ENCODE measurements at regions not wholly inside any gene's neighbourhood (a gene's known extent, or its start where the extent isn't known, plus 50 kb on each side); places are given as distances from the start of the nearest gene placed in this dataset.

DNA sequence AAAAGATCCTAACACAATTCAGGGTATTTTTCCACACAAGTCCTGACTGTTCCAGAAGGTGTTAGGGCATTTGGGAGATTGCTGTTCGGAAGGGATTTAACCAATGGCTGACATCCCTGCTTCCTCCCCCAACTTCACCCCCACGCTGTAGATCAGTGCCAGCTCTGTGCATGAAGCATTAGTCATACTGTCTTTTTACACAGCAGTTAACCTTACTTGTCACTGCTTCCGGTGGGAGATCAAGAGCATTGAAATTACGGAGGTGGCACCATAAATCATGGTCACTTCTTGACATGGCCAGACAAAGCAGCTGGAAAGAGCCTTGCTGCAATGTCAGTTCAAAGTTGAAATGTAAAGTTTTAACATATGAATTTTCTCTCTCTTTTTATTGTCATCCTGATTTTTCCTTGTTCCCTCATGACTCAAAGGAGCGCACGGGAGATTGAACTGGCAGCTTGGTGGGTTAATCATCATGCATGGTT, 70.2 kb downstream of the HRH4 start:
- peak in 1 of 2 donors; percentile 94 for DNase-seq

DNA sequence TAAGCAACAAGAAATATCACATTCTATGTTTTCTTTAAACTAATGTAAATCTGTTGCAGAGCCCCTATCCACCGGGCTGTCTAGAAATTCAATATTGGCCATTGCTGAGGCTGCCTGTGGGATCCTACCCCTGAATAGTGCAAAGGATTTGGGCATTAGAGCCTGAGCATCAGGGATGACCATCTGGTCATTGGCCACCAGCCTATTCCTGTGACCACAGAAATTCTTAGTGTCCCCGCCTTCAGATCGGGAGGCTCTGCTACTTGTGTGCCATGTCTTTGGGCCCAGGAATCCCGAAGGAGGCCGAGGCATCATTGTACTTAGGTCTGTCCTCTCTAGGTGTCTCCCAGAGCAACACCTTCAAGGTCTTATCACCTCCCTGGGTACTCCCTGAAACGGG, 73.8 kb downstream of the HRH4 start:
- no peak for DNase-seq

DNA sequence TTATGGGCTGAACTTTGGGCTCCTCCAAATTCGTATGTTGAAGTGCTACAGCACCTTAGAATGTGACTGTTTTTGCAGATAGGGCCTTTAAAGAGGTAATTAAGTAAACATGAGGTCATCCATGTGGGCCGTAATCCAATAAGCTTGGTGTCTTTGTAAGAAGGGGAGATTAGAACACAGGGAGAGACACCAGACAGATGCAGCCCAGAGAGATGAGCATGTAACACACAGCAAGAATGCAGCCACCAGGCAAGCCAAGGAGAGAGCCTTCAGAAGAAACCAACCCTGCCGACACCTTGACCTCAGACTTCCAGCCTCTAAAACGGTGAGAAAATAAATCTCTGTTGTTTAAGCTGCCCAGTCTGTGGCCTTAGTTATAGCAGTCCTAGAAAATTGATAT, 74.3 kb downstream of the HRH4 start:
- no peak for DNase-seq

DNA sequence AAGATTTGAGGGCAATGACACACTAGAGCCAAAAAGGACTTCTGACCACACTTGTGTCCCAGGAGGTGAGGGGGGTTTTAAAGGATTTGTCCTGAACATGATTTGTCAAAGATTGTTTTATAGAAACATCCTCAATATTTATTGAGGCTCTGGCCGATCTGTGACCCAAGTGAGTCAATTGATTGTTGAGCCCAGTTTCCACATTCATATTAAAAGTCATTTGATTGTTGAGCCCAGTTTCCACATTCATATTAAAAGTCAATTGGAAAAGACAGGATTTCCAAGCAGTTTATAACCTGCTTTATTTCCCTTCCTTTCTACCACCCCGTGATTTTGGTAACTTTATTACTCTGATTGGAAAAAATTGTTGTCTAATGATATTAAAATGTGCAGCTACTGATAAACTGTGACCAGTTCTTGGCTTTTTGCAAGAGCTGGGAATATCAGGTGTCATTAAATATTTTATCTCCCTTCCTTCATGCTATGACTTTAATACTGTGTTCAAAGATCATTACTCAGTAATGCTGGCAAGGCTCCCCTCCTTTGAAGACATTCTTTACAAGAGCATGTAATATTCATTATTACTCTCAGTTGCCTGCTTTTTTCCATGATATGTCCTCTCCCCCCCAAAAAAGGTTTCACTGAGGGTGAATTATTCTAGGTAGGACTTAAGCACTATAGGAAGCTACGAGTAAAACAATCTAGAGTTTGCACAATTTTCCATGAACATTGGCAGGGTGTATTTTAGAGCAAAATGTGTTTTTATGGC, 75.3 kb downstream of the HRH4 start:
- no peak for DNase-seq

DNA sequence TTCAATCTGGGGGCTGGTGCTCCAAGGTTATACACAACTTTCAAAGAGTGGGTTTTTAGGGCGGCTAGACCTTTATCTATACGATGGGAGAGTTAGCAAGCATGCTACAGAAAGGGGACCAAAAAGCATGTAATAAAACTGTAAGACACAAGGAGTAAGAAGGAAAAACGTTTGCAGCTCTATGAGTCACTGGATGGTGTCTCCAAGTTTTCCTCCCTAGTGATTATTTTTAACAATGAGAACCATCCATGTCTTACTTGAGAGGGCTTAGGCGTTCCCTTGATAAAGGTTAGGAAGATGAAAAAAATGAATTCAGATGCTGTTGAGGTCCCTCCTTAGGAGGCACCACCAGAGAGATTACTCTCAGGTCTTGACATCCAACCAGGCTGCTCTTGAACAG, 75.9 kb downstream of the HRH4 start:
- no peak for DNase-seq

DNA sequence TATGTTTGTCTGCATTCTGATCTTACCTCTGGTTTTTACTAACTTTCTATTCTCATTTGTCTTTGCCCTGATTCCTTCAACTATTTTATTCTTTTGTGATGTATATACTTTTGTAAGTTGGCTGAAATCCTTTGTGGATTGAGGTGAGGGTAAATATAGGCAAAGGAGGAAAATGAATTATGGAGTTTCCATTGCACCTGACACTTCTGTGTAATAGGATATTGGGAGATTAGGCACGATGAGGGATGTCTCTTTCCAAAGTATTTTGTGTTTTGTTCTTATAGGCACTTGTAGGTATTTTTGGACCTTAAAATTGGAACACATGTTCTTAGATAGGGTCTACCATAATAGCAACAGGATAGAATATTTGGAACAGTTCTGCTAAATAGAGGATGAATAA, 76.4 kb downstream of the HRH4 start:
- DNase-seq = no peak

DNA sequence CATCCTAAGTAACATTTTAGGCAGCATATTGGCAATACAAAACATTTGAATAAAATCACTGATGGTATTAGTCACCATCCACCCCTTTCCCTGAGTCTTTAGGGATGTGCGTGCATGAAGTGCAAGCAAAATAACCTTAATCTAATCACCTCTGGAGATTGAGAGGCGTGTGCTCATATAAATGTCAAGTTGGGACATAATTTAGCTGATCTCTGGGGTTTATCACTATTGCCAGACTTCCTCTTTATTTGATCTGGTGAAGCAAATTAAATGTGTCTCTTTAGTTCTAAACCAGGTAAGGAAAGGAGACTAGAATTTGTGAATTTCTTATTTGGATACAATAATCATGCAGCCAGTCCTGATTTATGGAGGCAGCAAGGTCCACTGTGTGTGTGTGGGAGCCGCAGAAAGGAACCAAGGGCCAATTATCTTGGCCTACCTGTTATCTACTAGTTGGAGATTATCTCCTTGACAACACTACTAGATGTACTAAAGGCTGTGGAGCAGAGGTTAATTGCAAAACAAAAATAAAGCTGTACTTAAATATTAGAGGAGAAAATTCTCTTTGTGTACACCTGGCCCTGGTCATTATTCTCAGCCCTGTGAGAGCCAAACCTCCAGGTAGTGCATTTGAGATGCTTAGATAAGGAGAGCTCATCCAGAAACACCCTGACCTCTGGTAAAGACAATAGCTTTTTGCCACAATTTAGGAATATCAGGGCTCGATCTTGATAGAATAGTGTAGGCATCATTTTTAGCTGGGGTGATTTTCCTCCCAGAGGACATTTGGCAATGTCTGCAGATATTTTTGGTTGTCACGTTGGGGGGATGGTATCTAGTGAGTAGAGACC, 78.2 kb downstream of the HRH4 start:
- DNase-seq = no peak

DNA sequence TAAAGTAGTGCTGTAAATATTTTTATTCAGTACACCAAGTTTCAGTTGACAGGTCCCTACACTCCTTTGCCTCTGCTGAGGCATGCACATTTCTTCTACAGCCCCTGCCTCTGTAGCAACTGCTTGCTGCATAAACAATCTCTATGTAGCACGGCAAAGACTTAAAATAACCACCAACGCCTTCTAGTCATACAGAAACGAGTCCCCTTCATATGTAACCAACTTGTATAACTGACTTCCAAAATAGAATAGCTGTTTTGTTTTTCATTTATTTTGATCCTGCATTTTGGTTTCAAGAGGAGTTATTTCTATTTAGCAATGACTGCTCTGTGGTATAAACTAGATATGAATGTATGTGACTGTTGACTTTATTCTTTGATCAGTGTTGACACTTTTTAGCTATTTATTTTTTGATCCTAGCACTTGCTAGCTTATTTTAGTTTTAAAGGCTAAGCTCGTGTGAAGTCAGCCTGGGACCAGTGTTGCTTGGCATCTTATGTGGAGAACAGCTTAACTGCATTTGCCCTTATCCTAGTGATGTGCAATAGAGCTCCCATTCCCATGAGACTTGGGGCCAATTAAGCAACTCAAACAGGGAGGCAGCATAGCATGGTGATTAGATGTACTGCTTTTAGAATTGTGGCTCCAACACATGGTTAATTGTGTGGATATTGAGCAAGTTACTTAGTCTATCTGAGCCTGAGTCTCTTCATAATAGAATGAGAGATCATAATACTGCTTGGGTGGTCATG, 79.6 kb downstream of the HRH4 start:
- no peak for DNase-seq

DNA sequence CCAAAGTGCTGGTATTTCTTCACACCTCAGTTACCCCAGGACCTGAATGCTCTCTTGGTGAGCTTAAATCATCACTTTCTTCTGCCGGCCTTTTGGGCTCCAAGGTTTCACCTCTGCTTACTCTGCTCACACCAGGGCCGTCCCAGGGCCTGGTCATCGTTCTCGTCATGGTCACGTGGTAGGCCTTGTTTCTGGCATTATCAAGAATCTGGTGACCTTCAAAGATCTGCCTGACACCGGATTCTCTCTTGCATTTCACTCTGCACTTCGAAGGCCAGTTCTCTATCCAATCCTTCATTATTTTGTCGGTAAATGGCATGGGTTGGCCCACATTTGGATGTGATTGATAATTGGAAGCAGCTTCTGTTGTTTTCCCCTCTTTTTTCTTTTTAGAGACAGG, 80.5 kb downstream of the HRH4 start:
- DNase-seq = no peak

DNA sequence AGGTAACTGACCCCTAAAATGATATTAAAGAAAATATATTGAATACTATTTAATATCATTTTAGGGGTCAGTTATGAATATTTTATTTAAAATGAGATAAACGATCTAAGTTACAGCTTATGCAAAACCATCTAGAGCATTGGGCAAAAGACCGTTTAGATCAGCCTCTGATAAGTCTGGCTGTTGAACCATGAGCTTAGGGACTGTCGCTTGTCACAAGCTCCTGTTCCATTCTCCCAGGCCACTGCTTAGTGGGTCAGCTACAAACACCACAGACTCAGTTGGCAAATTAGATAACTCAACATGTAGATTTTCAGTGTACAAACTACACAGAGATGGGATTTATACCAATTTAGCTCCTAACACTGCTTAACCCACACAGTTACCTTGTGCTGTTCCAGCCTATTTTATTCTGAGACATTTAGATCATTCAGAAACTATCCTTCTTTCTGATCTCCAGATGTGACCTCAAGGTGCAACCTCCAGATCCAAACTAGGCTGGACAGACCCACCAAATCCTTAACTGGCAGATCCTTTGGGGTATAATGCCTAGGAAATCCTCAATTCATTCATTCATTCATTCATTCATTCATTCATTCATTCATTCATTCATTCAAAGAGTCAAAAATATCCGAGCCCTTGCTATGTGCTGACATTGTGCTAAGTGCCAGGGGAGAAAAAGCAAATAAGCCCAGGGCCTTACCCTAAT, 82.8 kb downstream of the HRH4 start:
- no peak for DNase-seq

DNA sequence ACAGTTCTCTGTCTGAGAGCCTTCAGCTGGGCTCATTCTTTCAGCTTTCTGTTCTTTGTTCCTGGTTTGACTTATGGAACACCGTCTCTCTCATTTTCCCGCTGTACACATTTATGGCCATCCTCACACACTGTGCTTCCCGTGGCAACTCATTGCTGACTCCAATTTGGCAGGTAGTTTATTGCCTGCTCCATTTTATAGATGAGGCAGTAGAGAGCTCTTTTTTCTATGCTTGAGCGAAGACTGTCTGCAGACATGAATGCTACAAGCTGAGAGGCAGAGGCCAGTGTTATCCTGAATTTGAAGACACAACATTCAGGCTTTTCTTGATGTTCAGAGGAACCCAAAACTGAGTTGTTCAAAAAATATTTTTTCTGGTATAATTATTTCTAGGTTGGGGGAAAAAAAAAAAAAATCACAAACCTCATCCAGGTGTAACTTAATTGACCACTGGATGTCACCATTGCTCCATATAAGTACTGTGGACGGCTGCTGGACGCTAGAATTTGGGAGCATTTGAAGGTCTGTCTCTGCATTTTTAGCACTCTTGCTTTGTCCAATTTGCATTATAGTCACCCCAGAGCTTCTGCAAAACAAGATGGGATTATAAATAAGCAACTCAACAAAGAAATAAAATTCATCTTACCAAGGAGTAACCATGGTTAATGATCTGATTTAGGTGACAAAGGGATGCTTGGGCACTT, 83.5 kb downstream of the HRH4 start:
- no peak for DNase-seq

DNA sequence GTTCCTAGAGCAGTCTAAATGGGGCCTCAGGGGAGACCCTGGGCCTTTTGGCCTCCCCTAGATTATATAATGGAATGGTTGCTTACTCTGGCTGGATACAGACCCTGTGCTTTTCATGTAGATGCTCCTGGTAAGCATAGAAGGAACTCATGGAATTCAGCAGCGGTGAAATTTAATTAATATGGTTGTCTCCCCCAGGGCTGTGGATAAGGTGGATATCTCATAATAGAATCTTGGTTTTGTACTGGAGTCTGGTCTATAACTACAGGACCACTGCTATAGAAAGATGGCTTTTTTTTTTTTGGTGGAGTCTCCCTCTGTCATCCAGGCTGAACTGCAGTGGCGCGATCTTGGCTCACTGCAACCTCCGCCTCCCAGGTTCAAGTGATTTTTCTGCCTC, 84.5 kb downstream of the HRH4 start:
- DNase-seq = no peak

DNA sequence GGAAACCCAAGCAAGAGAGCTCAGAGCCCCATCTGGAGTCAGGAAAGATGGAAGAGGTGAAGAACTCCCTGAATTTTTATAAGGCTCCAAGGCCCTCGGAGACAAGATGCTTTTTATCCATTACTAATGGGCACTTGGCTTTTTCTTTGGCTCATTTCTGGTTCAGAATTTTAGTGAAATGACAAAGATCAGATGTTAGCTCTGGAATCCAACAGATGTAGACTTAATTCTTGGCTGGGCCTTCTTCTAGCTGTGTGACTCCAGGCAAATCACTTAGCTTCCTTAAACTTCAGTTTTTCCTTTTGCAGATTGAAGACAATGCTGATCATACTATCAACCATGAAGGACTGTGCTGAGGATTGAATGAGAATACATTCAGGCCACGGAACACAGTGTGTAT, 85.2 kb downstream of the HRH4 start:
- DNase-seq = no peak

DNA sequence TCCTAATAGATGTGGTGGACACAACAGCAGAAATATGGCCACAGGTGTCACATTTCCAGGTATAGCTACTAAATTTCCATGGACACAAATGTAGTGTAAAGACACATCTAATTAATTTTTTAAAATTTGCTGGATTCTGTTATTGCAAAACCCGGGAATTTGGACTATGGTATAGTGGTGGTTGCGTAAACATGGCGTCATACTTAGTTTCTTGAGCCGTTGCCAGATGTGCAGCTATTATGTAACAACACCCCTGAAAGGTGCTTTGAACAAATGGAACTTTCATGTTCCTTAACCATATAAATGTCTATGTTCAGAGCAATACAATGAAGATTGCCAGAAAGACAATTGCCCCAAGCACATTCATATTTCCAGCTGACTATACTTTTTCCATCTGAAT, 85.9 kb downstream of the HRH4 start:
- DNase-seq = no peak

DNA sequence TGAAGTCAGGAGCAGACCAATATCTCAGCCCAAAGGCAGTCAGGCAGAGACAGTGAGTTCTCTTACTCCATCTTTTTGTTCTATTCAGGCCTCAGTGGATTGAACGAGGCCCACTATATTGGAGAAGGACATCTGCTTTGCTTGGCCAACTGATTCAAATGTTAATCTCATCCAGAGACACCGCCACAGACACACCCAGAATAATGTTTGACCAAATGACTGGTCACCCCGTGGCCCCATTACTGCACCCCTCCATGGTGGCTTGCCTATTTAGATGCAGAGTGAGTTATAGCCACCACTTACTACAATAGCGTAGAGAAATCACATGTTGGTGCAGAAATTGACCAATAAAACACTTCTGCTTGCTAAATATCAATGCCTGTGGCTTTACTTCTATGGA, 88.1 kb downstream of the HRH4 start:
- DNase-seq = no peak

DNA sequence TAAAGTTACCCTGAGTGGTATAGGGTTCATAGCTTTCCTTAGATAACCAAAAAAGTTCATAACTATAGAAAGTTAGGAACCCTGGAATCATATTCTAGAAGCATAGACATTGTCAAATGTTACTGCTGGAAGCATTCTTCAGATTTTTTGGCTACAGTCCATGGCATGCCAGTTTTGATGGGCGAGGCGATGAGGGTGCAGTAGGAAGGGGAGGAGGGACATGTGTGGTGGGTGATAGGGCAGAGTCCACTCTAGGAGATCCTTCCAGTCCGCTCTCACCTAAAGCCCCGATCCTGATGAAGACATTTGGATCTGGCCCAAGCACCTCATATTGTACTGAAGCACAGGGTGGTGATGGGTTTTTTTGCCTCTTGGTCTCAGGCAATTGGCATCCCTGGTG, 91.8 kb downstream of the HRH4 start:
- DNase-seq = no peak

DNA sequence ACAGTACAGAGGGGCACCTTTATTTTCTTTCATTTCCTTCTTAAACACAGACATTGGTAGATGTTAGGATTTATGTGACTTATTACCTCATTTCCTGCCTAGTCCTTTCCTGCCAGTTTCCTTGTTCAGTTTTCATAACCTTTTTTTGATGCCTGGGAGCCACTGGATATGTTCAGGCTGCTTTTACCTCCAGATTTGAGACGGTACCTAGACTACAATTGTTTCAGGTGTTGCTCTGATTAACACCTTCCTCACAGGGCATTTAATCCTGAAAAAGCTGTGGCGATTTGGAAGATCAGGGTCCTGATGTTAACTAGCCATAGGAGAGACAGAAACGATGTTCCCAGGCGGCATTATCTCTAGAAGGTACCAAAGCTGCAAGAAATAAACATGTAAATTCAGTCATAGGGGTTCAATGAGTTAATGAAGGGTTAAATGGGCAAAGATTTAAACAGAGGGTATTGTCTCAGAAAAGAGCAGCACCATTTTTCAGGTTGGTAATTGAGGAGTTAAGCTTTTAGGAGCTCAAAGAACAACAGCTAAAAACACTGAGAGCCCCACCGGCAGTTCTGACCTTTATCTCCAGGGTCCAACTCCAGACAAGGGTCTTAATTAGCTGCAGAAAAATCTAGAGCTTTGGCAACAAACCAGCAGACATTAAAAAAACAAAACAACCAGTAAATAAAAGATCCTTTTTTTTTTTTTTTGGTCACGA, 93.3 kb downstream of the HRH4 start:
- DNase-seq = no peak

DNA sequence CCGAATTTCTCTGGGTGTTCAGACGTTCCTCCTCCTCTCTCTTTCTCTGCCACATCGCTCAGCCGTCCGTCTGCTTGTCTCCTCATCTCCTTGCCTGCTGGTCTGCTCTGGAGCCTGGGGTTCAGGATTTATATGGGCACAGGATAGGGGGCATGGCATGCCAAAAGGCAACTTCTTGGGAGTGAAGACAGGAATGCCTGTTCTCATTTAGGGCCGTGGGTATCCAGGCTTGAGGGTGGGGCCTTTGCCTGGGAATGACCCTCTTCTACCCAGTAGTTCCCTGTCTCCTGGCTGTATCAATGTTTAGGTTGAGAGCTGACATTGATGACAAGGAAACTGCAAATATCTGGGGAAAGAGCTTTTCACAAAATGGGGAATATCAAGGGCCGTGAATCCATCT, 98.0 kb downstream of the HRH4 start:
- DNase-seq = no peak

DNA sequence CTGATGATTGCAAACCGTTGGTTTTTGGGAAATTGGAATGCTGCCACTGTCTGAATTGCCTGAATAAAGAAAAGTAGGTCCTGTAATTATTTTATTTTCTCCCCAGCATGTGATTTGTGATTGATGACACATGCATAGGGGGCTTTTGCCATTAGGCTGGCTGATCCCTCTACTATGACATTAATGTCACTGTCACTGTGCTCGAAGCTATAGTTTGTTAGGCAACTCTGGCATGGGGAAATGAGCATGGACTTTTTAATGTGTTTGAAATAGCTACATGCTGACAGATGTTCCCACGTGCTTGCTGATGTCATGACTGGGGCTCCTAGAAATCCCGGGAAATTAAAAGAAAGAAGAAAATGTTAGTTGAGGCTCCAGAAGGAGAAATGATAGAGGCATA, 99.1 kb downstream of the HRH4 start:
- no peak for DNase-seq

DNA sequence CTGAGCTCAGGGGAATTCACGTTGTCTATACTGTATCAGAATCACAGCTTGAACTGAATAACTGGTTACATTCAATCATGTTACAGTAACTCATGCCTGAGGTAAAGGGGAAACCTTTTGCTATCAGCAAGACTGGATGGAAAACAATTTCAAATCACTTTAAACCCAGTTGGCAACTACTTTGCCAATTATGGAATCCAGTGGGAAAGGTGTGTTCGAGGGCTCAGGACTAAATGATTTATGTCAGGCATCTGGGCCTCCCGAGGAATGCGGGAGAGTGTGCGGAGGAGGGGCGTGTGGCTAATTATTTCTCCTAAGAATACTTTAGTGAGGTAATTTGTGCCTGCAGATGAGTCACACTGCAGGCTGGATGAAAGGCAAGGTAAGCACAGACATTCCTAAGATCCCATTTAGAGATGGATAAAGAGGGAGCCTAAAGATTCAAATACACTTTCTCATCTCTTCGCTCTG, 100.1 kb downstream of the HRH4 start:
- no peak for DNase-seq

DNA sequence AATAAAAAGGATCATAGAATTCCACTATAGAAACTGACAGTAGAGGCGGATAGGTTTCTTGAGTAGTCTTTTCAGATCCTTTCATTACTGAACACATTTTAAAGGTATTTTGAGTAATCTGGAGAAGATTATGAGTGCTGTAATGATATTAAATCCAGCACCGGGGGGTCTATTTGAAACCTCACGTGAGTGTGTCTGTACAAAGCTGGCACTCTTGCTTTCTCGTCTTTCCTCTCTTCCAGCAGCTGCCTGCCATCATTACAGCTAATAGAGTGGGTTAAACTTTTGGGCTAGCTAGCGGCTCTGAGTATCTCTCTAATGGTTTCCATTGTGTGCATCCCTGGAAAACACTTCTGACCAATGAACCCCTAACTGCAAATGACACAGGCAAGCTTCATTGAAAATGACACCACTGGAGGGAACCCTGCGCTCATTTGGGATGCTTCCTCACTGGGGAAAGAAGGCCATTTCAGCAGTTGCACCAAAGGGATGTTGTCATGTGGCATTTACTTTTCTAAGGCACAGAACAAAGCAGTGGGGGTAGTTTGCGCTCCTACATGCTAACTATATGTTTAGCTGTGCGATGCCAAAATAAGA, 101.0 kb downstream of the HRH4 start:
- DNase-seq = no peak

All from bone marrow (tissue), 2 donors.